ENCODE measurements at regions not wholly inside any gene's neighbourhood (a gene's known extent, or its start where the extent isn't known, plus 50 kb on each side); places are given as distances from the start of the nearest gene placed in this dataset.

DNA sequence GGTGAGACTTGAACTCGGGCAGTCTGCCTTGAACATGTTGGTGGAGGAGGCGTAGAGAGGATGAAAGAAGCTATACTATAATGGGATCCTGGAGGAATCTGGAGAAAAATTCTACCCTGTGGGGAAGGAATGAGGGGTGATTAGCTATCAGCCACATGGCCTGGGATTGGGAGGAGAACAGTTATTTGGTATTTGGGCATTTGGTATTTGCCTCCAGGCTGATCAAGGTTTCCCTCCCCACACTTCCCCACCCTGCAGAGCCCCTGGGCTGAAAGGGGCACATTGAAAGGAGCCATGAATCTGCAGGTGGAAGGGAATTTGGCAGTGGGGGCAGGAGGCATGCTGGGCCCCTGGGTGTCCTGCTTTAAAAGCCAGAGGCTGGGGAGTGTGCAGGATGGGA is 235.3 kb downstream of the INHBA start:
- H3K27ac ChIP-seq (ENCODE audit: low read depth, low read length), result no peak overlapping the region
- no peak for TF ChIP-seq EZH2phosphoT487 (conservative IDR thresholded peaks at IDR 0.05; ENCODE audit: low read length)
- TF ChIP-seq, protein P1, sequence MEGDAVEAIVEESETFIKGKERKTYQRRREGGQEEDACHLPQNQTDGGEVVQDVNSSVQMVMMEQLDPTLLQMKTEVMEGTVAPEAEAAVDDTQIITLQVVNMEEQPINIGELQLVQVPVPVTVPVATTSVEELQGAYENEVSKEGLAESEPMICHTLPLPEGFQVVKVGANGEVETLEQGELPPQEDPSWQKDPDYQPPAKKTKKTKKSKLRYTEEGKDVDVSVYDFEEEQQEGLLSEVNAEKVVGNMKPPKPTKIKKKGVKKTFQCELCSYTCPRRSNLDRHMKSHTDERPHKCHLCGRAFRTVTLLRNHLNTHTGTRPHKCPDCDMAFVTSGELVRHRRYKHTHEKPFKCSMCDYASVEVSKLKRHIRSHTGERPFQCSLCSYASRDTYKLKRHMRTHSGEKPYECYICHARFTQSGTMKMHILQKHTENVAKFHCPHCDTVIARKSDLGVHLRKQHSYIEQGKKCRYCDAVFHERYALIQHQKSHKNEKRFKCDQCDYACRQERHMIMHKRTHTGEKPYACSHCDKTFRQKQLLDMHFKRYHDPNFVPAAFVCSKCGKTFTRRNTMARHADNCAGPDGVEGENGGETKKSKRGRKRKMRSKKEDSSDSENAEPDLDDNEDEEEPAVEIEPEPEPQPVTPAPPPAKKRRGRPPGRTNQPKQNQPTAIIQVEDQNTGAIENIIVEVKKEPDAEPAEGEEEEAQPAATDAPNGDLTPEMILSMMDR (IDR thresholded peaks at IDR 0.05; ENCODE audit: insufficient read depth, low read length, poor library complexity, severe bottlenecking), result no peak
- no peaks in the 10 kb centered on the region for H3K9me3 ChIP-seq (ENCODE audit: insufficient read depth, low read length)
- no peak overlapping the region for H3K4me3 ChIP-seq (ENCODE audit: insufficient read depth, low read length, poor library complexity, severe bottlenecking)
- H2AFZ ChIP-seq (ENCODE audit: low read depth, low read length, severe bottlenecking), result no peak overlapping the region
- no peaks in the 10 kb centered on the region for H3F3A ChIP-seq (ENCODE audit: insufficient read depth)
- H3K4me2 ChIP-seq (ENCODE audit: low read depth, low read length, poor library complexity, severe bottlenecking), result no peak overlapping the region
- no peaks in the 10 kb centered on the region for H3K9me2 ChIP-seq (replicated peaks; ENCODE audit: insufficient read depth, low read length)
- no peaks in the 10 kb centered on the region for H4K20me1 ChIP-seq (ENCODE audit: low read depth, low read length)
- no peak overlapping the region for H3K9ac ChIP-seq (ENCODE audit: low read length)
- H3K27me3 ChIP-seq (ENCODE audit: low read length), result no peaks in the 10 kb centered on the region
- H3K79me2 ChIP-seq (ENCODE audit: insufficient read depth, low read length), result no peaks in the 10 kb centered on the region
- no peaks in the 10 kb centered on the region for H3K36me3 ChIP-seq (ENCODE audit: low read length)

DNA sequence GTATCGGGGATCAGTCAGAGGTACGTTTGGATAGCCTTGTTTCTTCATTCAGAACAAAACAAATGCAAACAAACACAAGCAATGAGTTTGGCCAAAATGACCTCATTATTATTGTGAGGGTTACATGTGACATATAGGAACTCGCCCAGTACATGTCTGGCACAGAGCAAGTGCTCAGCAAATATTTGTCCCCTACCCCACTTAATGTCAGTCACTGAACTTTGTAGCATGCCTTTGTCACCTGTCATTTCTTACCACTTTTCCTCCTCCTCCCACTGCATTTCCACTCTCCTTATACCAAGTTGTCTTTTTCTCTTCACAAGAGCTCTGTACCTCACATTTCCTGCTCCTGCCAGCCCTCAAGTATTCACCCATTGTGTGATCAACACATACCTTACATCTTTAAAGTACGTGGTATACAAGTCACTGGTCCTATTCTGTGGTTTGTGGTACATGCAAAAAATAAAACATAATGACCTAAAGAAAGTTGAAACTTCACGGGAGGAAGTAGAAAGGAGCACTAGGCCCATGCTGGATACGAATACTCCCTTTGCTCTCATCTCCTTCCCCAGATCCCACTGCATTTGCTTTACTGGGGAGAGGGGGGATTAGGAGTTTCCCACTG is 236.0 kb downstream of the INHBA start:
- Histone ChIP-seq H3K79me2 (ENCODE audit: insufficient read depth, low read length) (no peaks in the 10 kb centered on the region), H3F3A (ENCODE audit: insufficient read depth) (no peaks in the 10 kb centered on the region), H3K36me3 (ENCODE audit: low read length) (no peaks in the 10 kb centered on the region), H3K9me2 (replicated peaks; ENCODE audit: insufficient read depth, low read length) (no peaks in the 10 kb centered on the region), H3K9me3 (ENCODE audit: insufficient read depth, low read length) (no peaks in the 10 kb centered on the region), H4K20me1 (ENCODE audit: low read depth, low read length) (no peaks in the 10 kb centered on the region), H3K9ac (ENCODE audit: low read length) (no peak overlapping the region), H3K27me3 (ENCODE audit: low read length) (no peaks in the 10 kb centered on the region), H3K27ac (ENCODE audit: low read depth, low read length) (no peak overlapping the region), H3K4me2 (ENCODE audit: low read depth, low read length, poor library complexity, severe bottlenecking) (no peak overlapping the region), H3K4me3 (ENCODE audit: insufficient read depth, low read length, poor library complexity, severe bottlenecking) (no peak overlapping the region), H2AFZ (ENCODE audit: low read depth, low read length, severe bottlenecking) (no peak overlapping the region)
- no peak for TF ChIP-seq EZH2phosphoT487 (conservative IDR thresholded peaks at IDR 0.05; ENCODE audit: low read length)
- TF ChIP-seq, protein P1 (IDR thresholded peaks at IDR 0.05; ENCODE audit: insufficient read depth, low read length, poor library complexity, severe bottlenecking), result no peak

DNA sequence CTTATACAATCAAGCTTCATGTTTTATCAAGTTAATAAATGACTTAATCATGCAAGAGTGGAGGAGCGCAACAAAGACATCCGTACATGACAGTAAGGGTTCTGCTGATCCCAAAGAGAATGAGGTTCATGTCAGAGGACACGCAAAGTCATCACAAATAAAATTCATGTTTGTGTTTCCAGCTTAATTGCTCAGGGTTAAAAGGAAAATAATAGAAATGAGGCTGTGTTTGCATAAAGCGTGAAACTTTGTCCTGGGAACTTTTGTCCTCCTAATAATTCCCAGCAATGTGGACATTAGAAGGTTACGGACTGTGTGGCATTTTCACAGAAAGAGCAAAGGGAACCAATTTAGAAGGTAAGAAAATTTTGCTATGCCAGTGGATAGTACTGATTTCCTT is 237.3 kb downstream of the INHBA start:
- Histone ChIP-seq H3K9me2 (replicated peaks; ENCODE audit: insufficient read depth, low read length) (no peaks in the 10 kb centered on the region), H3F3A (ENCODE audit: insufficient read depth) (no peaks in the 10 kb centered on the region), H3K36me3 (ENCODE audit: low read length) (no peaks in the 10 kb centered on the region), H3K9ac (ENCODE audit: low read length) (no peak overlapping the region), H3K27me3 (ENCODE audit: low read length) (no peaks in the 10 kb centered on the region), H2AFZ (ENCODE audit: low read depth, low read length, severe bottlenecking) (no peak overlapping the region), H3K4me2 (ENCODE audit: low read depth, low read length, poor library complexity, severe bottlenecking) (no peak overlapping the region), H3K9me3 (ENCODE audit: insufficient read depth, low read length) (no peaks in the 10 kb centered on the region), H3K4me3 (ENCODE audit: insufficient read depth, low read length, poor library complexity, severe bottlenecking) (no peak overlapping the region), H3K79me2 (ENCODE audit: insufficient read depth, low read length) (no peaks in the 10 kb centered on the region), H4K20me1 (ENCODE audit: low read depth, low read length) (no peaks in the 10 kb centered on the region), H3K27ac (ENCODE audit: low read depth, low read length) (no peak overlapping the region)
- TF ChIP-seq, protein P1 (IDR thresholded peaks at IDR 0.05; ENCODE audit: insufficient read depth, low read length, poor library complexity, severe bottlenecking), result no peak
- TF ChIP-seq EZH2phosphoT487 (conservative IDR thresholded peaks at IDR 0.05; ENCODE audit: low read length), result no peak

Measured in SU-DHL-6 (cell line).